H1 (cell line): ENCODE measurements at regions not wholly inside any gene's neighbourhood (a gene's known extent, or its start where the extent isn't known, plus 50 kb on each side); places are given as distances from the start of the nearest gene placed in this dataset.

ENCODE experiments used
- CTCF ChIA-PET: fragments of 300-600 bp; sonication (Branson Sonifier 250); formaldehyde crosslinking; loops from one replicate; lab custom pipeline; 2021; ENCODE audit not compliant: partially characterized antibody; lab: Charles Lee
- POLR2A ChIA-PET: fragments of 300-600 bp; sonication (Branson Sonifier 250); formaldehyde crosslinking; loops from one replicate; lab custom pipeline; 2021; ENCODE audit warnings: inconsistent platforms; ENCODE audit not compliant: partially characterized antibody; lab: Charles Lee
- DNase-seq, 2 experiments: peaks; one replicate each; pipeline versions ENCODE4 v3.0.0 to v3.0.0-alpha.2; 2010 to 2022; ENCODE audit warnings: low spot score in 2 of 2, low read depth in 1 of 2, mixed read lengths in 1 of 2
- FAIRE-seq: peaks from 2 replicates; lab custom pipeline; 2011; peaks lifted over from hg19 to GRCh38; lab: Jason Lieb, UNC
- H2AFZ ChIP-seq: 2 replicates; pipeline ENCODE4 v1.8.1; 2012; ENCODE audit warnings: low read length, inconsistent platforms
- H2AK5ac ChIP-seq: 2 replicates; pipeline ENCODE4 v1.6.1; 2013; ENCODE audit warnings: low read depth, low read length
- H2BK120ac ChIP-seq: replicated peaks from 2 replicates; pipeline ENCODE3; 2013; ENCODE audit warnings: low read depth, low read length, inconsistent platforms
- H2BK12ac ChIP-seq: 2 replicates; pipeline ENCODE4 v1.6.1; 2013; ENCODE audit warnings: low read depth, low read length
- H2BK15ac ChIP-seq: 2 replicates; pipeline ENCODE4 v1.6.1; 2013; ENCODE audit warnings: low read length
- H2BK20ac ChIP-seq: 2 replicates; pipeline ENCODE4 v1.6.1; 2013; ENCODE audit warnings: low read length
- H2BK5ac ChIP-seq: 2 replicates; pipeline ENCODE4 v1.6.1; 2013; ENCODE audit warnings: low read depth, low read length
- H3K14ac ChIP-seq: 2 replicates; pipeline ENCODE4 v1.6.1; 2013; ENCODE audit warnings: inconsistent platforms; ENCODE audit not compliant: insufficient read length
- H3K18ac ChIP-seq: 2 replicates; pipeline ENCODE4 v1.6.1; 2013; ENCODE audit warnings: low read length; ENCODE audit errors: extremely low read depth
- H3K23ac ChIP-seq: 2 replicates; pipeline ENCODE4 v1.6.1; 2013; ENCODE audit warnings: inconsistent platforms; ENCODE audit not compliant: insufficient read length
- H3K23me2 ChIP-seq: 2 replicates; pipeline ENCODE4 v1.6.1; 2013; ENCODE audit warnings: low read depth, low read length
- H3K27ac ChIP-seq: 2 replicates; pipeline ENCODE4 v1.6.1; 2011; ENCODE audit warnings: low read depth, low read length, inconsistent platforms
- H3K27me3 ChIP-seq, 4 experiments: replicated peaks in 1 of 4; 1 replicate in 1 of 4; 2 replicates in 3 of 4; pipeline versions ENCODE4 v1.6.1 to v1.8.1; 2011 to 2013; ENCODE audit warnings: low read length in 3 of 4, mild to moderate bottlenecking in 3 of 4, inconsistent platforms in 2 of 4, mixed read lengths in 2 of 4, moderate library complexity in 1 of 4; ENCODE audit not compliant: control insufficient read depth in 3 of 4, insufficient read depth in 3 of 4; ENCODE audit errors: extremely low read depth in 1 of 4
- H3K36me3 ChIP-seq, 4 experiments: 2 replicates each; pipeline versions ENCODE4 v1.6.1 to v1.8.1; 2011 to 2013; ENCODE audit warnings: mild to moderate bottlenecking in 4 of 4, low read length in 3 of 4, moderate library complexity in 2 of 4, control low read depth in 1 of 4, inconsistent platforms in 1 of 4; ENCODE audit not compliant: insufficient read depth in 4 of 4, control insufficient read depth in 2 of 4
- H3K4ac ChIP-seq: replicated peaks from 2 replicates; pipeline ENCODE3; 2013; ENCODE audit warnings: low read length, low read depth, mixed read lengths, inconsistent platforms; ENCODE audit not compliant: insufficient read length
- H3K4me1 ChIP-seq, 4 experiments: replicated peaks in 1 of 4; 1 replicate in 1 of 4; 2 replicates in 3 of 4; pipeline versions ENCODE4 v1.6.1 to v1.8.1; 2011 to 2013; ENCODE audit warnings: low read length in 3 of 4, inconsistent platforms in 2 of 4, mixed read lengths in 1 of 4; ENCODE audit not compliant: insufficient read depth in 4 of 4, control insufficient read depth in 3 of 4
- H3K4me2 ChIP-seq, 2 experiments: 2 replicates each; pipeline versions ENCODE4 v1.6.1 to v1.8.1; 2011 to 2013; ENCODE audit warnings: low read depth in 2 of 2, low read length in 2 of 2, control low read depth in 1 of 2, inconsistent platforms in 1 of 2, mild to moderate bottlenecking in 1 of 2; ENCODE audit not compliant: insufficient read depth in 1 of 2
- H3K4me3 ChIP-seq, 4 experiments: fragments of 200-600, 300-600 bp in 1 of 4; sonication (generic), shearing (Covaris generic), sonication (Bioruptor Twin) in 1 of 4; 2 replicates each; pipeline versions ENCODE4 v1.5.1 to v1.8.1; 2011 to 2016; ENCODE audit warnings: low read length in 4 of 4, low read depth in 3 of 4, control low read depth in 2 of 4, inconsistent platforms in 2 of 4, mild to moderate bottlenecking in 2 of 4, mixed read lengths in 1 of 4, moderate library complexity in 1 of 4; ENCODE audit not compliant: insufficient read depth in 2 of 4; ENCODE audit errors: extremely low read depth in 1 of 4
- H3K56ac ChIP-seq: replicated peaks from 2 replicates; pipeline ENCODE3; 2013; ENCODE audit warnings: low read depth, mild to moderate bottlenecking, mixed read lengths, low read length, inconsistent platforms; ENCODE audit not compliant: insufficient read length
- H3K79me1 ChIP-seq: 2 replicates; pipeline ENCODE4 v1.6.1; 2013; ENCODE audit warnings: low read depth, low read length, control low read depth
- H3K79me2 ChIP-seq, 2 experiments: 2 replicates each; pipeline versions ENCODE4 v1.6.1 to v1.8.1; 2012 to 2013; ENCODE audit warnings: low read length in 2 of 2, mild to moderate bottlenecking in 2 of 2, inconsistent platforms in 1 of 2; ENCODE audit not compliant: insufficient read depth in 2 of 2, control insufficient read depth in 1 of 2
- H3K9ac ChIP-seq, 4 experiments: replicated peaks in 1 of 4; 1 replicate in 1 of 4; 2 replicates in 3 of 4; pipeline versions ENCODE4 v1.6.1 to v1.8.1; 2011 to 2013; ENCODE audit warnings: low read depth in 3 of 4, low read length in 3 of 4, control low read depth in 2 of 4, mild to moderate bottlenecking in 2 of 4, moderate library complexity in 2 of 4, inconsistent platforms in 1 of 4; ENCODE audit errors: extremely low read depth in 1 of 4
- H3K9me3 ChIP-seq, 2 experiments: 2 replicates each; pipeline versions ENCODE4 v1.6.1 to v1.8.1; 2012 to 2013; ENCODE audit warnings: mild to moderate bottlenecking in 2 of 2, moderate library complexity in 2 of 2, control low read depth in 1 of 2, inconsistent platforms in 1 of 2, low read depth in 1 of 2, low read length in 1 of 2, mixed read lengths in 1 of 2; ENCODE audit not compliant: insufficient read depth in 2 of 2
- H4K20me1 ChIP-seq, 2 experiments: replicated peaks in 1 of 2; 2 replicates each; pipeline versions ENCODE3 to v1.8.1; 2011 to 2013; ENCODE audit warnings: inconsistent platforms in 2 of 2, low read length in 2 of 2, mild to moderate bottlenecking in 1 of 2; ENCODE audit not compliant: insufficient read depth in 2 of 2, control insufficient read depth in 1 of 2
- H4K5ac ChIP-seq: 2 replicates; pipeline ENCODE4 v1.6.1; 2013; ENCODE audit warnings: low read length, low read depth, mixed read lengths, inconsistent platforms; ENCODE audit not compliant: insufficient read length
- H4K8ac ChIP-seq: 2 replicates; pipeline ENCODE4 v1.8.0; 2013; ENCODE audit warnings: mild to moderate bottlenecking, moderate library complexity, low read length, inconsistent platforms; ENCODE audit not compliant: insufficient read depth; ENCODE audit errors: extremely low read depth
- H4K91ac ChIP-seq: replicated peaks from 2 replicates; pipeline ENCODE3; 2013; ENCODE audit warnings: low read length, mixed read lengths, inconsistent platforms; ENCODE audit not compliant: insufficient read length
- EZH2 ChIP-seq: fragments of 200-600 bp; sonication (generic); IDR thresholded peaks from 2 replicates; pipeline ENCODE4 v1.7.1; 2012; ENCODE audit warnings: low read depth, mild to moderate bottlenecking, moderate library complexity, low read length, inconsistent platforms; ENCODE audit not compliant: severe bottlenecking
- RNF2 ChIP-seq: fragments of 200-900, 300-1000 bp; sonication (generic); IDR thresholded peaks from 2 replicates; pipeline ENCODE4 v1.7.1; 2016; ENCODE audit warnings: borderline replicate concordance, low read depth, mild to moderate bottlenecking, antibody characterized with exemption, low read length; ENCODE audit not compliant: poor library complexity, severe bottlenecking; ENCODE audit errors: missing control alignments
- WGBS, 2 experiments: shearing (Covaris generic) in 1 of 2; methylation state at CpG; one replicate each; pipeline versions ENCODE4 v1.1.6 to v1.1.7; 2013 to 2015; ENCODE audit warnings: low lambda C conversion rate in 2 of 2, mixed read lengths in 2 of 2, inconsistent platforms in 1 of 2, low coverage in 1 of 2, missing lambda C conversion rate in 1 of 2; ENCODE audit not compliant: insufficient replicate concordance in 2 of 2, insufficient coverage in 1 of 2, insufficient read length in 1 of 2; ENCODE audit errors: extremely low coverage in 1 of 2, missing lambda C conversion rate in 1 of 2; 5-methylcytosine and 5-hydroxymethylcytosine counted together

DNA sequence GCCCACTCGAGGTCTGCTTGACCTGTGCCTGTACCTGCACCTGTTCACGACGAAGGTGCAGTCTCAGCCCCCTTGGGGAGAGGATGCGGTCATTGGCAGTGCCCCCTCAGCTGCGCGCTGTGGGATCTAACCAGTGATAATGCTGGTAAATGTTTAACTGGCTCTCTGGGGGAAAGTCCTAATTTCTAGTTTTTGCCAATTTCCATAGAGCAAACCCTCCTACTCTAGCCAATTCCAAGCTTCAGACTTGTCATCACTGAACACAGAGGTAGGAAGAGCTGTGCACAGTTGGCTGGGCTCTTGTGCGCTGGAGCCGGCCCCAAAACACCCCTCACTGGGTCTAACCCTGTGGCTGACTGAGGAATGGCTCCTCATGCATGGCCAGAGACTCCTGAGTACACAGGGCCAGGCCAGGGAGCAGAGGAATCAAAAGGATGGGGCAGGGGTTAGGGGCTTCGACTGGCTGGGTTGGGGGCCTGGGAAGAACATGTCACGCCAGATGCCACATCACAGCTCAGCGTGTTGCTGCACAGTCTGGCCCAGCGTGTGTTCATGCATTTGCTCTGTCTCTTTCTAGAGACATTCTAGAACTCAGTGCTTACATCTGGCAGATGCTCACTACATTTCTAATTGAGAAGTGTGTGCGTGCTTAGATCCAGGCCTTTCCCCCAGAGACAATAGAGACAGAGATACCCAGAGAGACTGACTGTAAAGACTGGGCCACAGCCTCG, 270.8 kb downstream of the BCOR start:
- Histone ChIP-seq H3K9me3 (no peaks in the 10 kb centered on the region), H3K79me1 (no peaks in the 10 kb centered on the region), H2BK12ac (no peak overlapping the region), H3K79me2 (no peaks in the 10 kb centered on the region), H4K5ac (no peak overlapping the region), H2BK120ac (no peak overlapping the region), H3K27me3 (peaks cover 0 to 5% (median 2%) of the 10 kb centered on the region in 4 experiments; a peak in 1 of 7 replicates), H3K9ac (no peak overlapping the region), H3K4me2 (no peak overlapping the region), H3K23ac (no peak overlapping the region), H2BK20ac (no peak overlapping the region), H4K91ac (no peak overlapping the region), H4K8ac (no peak overlapping the region), H4K20me1 (no peaks in the 10 kb centered on the region), H2BK15ac (no peak overlapping the region), H3K4me3 (no peak overlapping the region), H3K14ac (no peak overlapping the region), H3K4me1 (peaks cover 0 to 8% (median 2%) of the 10 kb centered on the region in 4 experiments; a peak in 6 of 7 replicates), H2AFZ (no peak overlapping the region), H2AK5ac (no peak overlapping the region), H3K23me2 (no peaks in the 10 kb centered on the region), H3K36me3 (no peaks in the 10 kb centered on the region), H3K56ac (no peak overlapping the region), H3K4ac (no peak overlapping the region), H3K27ac (no peak overlapping the region), H2BK5ac (no peak overlapping the region), H3K18ac (no peak overlapping the region)
- ChIA-PET POLR2A (interaction anchor here (2.8 kb wide), 1 partner anchor 10 kb away, joined by 7 read pairs; no protein-coding TSS in a partner anchor), CTCF (interaction anchor here (1.9 to 5.5 kb wide), 2 partner anchors 13 to 70 kb away, joined by 4 to 28 read pairs; no protein-coding TSS in a partner anchor)
- DNase-seq = no peak
- WGBS, 2 experiments = 92% methylated on average over 14 of the region's 14 CpGs; no CpG with 5 or more reads in 1 of the 2 experiments
- FAIRE-seq = no peak
- TF ChIP-seq EZH2 = no peak
- TF ChIP-seq RNF2 = no peak
